ENCODE measurements at regions not wholly inside any gene's neighbourhood (a gene's known extent, or its start where the extent isn't known, plus 50 kb on each side); places are given as distances from the start of the nearest gene placed in this dataset.

DNA sequence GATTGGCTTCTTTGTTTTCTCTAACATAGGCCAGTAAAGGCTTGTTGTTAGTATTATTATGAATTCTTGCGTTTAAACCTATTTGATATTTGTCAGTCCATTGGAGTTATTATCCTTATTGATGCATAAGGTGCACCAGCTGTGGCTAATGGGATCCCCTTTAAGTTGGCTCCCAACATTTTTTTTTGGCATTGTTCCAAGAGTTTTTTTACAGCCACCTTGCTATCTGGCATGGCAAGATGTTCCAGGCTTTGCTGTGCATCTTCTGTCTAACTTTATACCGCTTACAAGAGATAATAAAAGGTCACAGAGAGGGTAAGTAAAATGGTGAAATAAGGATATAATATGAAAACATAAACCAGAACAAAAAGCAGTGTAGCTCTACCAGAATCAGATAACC is 157.5 kb upstream of the TACR1 start:
- no peak for TF ChIP-seq CTCF (IDR thresholded peaks at IDR 0.05)
- TF ChIP-seq POLR2A (IDR thresholded peaks at IDR 0.05): no peak
- WGBS (ENCODE audit: insufficient coverage, low coverage, low lambda C conversion rate, missing lambda C conversion rate): 23% methylated on average over 2 of the region's 2 CpGs
- no peaks in the 10 kb centered on the region for H3K36me3 ChIP-seq
- ATAC-seq (no peak), DNase-seq (no peak)
- no peaks in the 10 kb centered on the region for H3K27me3 ChIP-seq
- intact Hi-C loops (cut with DNase I): no loop called here
- no peaks in the 10 kb centered on the region for H3K4me1 ChIP-seq
- H3K27ac ChIP-seq: no peak overlapping the region
- H3K4me3 ChIP-seq: no peak overlapping the region
- H3K9me3 ChIP-seq: no peaks in the 10 kb centered on the region

DNA sequence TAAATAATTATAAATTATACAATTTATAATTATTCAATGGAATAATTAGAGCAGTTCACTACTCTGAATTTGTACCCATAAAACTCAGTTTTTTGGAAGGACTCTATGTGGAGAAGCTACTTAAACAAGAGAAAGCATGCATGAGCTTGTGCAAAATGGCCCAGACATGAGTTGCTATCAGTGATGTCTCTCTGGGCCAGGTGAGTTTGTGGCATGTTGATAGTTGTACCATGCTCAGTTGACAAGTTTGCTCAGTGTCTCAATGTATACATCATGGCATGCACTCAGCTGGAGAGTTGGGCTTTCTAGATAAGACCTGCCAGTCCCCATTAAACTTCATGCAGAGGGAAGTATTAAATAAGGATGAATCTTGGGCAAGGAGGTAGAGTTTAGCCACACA is 153.8 kb upstream of the TACR1 start:
- Histone ChIP-seq H3K36me3 (no peaks in the 10 kb centered on the region), H3K4me1 (no peaks in the 10 kb centered on the region), H3K9me3 (no peaks in the 10 kb centered on the region), H3K4me3 (no peak overlapping the region), H3K27ac (no peak overlapping the region), H3K27me3 (no peaks in the 10 kb centered on the region)
- ATAC-seq: no peak
- intact Hi-C loops (cut with DNase I): no loop called here
- no peak for DNase-seq
- TF ChIP-seq CTCF (IDR thresholded peaks at IDR 0.05) (no peak), POLR2A (IDR thresholded peaks at IDR 0.05) (no peak)

GRCh38 chr2:75348307-75348706 is 149.0 kb upstream of the TACR1 start:
- no peak for TF ChIP-seq POLR2A (IDR thresholded peaks at IDR 0.05)
- TF ChIP-seq CTCF (IDR thresholded peaks at IDR 0.05): no peak
- intact Hi-C loops (cut with DNase I): no loop called here
- 43% methylated on average over 1 of the region's 1 CpG for WGBS (ENCODE audit: insufficient coverage, low coverage, low lambda C conversion rate, missing lambda C conversion rate)
- ATAC-seq: no peak
- Histone ChIP-seq H3K27me3 (no peaks in the 10 kb centered on the region), H3K9me3 (no peaks in the 10 kb centered on the region), H3K36me3 (no peaks in the 10 kb centered on the region), H3K4me1 (no peaks in the 10 kb centered on the region), H3K27ac (no peak overlapping the region), H3K4me3 (no peak overlapping the region)
- DNase-seq: no peak

DNA sequence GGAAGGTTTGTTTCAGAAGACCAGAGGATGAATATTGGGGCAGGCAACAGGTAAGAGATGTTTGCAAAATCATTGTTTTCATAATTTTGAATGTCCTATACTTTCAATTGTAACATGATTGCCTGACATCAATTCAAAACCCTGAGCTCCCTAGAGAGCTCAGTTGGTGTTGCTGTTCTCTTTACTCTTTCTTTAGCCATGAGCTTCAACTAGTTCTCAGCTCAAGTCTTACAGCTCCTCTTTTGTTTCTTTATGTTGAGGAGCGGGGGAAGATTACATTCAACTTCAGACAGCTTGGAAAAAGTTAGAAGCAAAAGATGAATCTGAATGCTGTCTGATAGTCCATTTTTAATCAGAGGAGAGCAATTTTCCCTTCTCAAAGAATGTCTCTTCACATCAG is 144.8 kb upstream of the TACR1 start:
- intact Hi-C loops (cut with DNase I): no loop called here
- no peak for DNase-seq
- no peak overlapping the region for H3K27ac ChIP-seq

More for the DNA sequence above, 144.8 kb upstream of the TACR1 start:
- 100% methylated on average over 1 of the region's 1 CpG for WGBS (ENCODE audit: insufficient coverage, low coverage, low lambda C conversion rate, missing lambda C conversion rate)
- Histone ChIP-seq H3K4me1 (no peaks in the 10 kb centered on the region), H3K36me3 (no peaks in the 10 kb centered on the region), H3K4me3 (no peak overlapping the region), H3K27me3 (no peaks in the 10 kb centered on the region), H3K9me3 (no peaks in the 10 kb centered on the region)
- TF ChIP-seq POLR2A (IDR thresholded peaks at IDR 0.05) (no peak), CTCF (IDR thresholded peaks at IDR 0.05) (no peak)
- ATAC-seq: no peak
